DOHH2 (cell line): ENCODE measurements at regions not wholly inside any gene's neighbourhood (a gene's known extent, or its start where the extent isn't known, plus 50 kb on each side); places are given as distances from the start of the nearest gene placed in this dataset.

Source experiments
- H3F3A ChIP-seq: fragments of 200-600 bp; sonication (generic), shearing (Covaris generic); 2 replicates; pipeline ENCODE4 v1.6.0; 2016; ENCODE audit warnings: antibody characterized with exemption, mild to moderate bottlenecking; ENCODE audit not compliant: control insufficient read depth, insufficient read depth
- H3K27ac ChIP-seq: fragments of 200-600 bp; sonication (generic); 2 replicates; pipeline ENCODE4 v1.5.1; 2014; ENCODE audit warnings: low read depth, mild to moderate bottlenecking, low read length, moderate library complexity
- H3K27me3 ChIP-seq: fragments of 200-600 bp; sonication (generic); 2 replicates; pipeline ENCODE4 v1.6.1; 2014; ENCODE audit warnings: mild to moderate bottlenecking, low read length, mixed read lengths; ENCODE audit not compliant: control insufficient read depth
- H3K36me3 ChIP-seq: fragments of 200-600 bp; sonication (generic); 2 replicates; pipeline ENCODE4 v1.6.1; 2014; ENCODE audit warnings: mild to moderate bottlenecking, low read length, moderate library complexity, mixed read lengths; ENCODE audit not compliant: control insufficient read depth
- H3K4me1 ChIP-seq: fragments of 200-600 bp; sonication (generic); 2 replicates; pipeline ENCODE4 v1.6.1; 2014; ENCODE audit warnings: mild to moderate bottlenecking, low read length, mixed read lengths; ENCODE audit not compliant: control insufficient read depth
- H3K4me2 ChIP-seq: fragments of 200-600 bp; sonication (generic); 2 replicates; pipeline ENCODE4 v1.6.0; 2014; ENCODE audit warnings: mild to moderate bottlenecking, low read length, moderate library complexity
- H3K4me3 ChIP-seq: fragments of 200-600 bp; sonication (generic); 2 replicates; pipeline ENCODE4 v1.5.1; 2014; ENCODE audit warnings: mild to moderate bottlenecking, low read length, mixed read lengths
- H3K79me2 ChIP-seq: fragments of 200-600 bp; sonication (generic); 2 replicates; pipeline ENCODE4 v1.6.1; 2014; ENCODE audit warnings: mild to moderate bottlenecking, low read length, mixed read lengths; ENCODE audit not compliant: control insufficient read depth
- H3K9me2 ChIP-seq: fragments of 200-600 bp; sonication (generic); replicated peaks from 2 replicates; pipeline ENCODE4 v1.6.1; 2014; ENCODE audit warnings: mild to moderate bottlenecking, low read length, mixed read lengths; ENCODE audit not compliant: control insufficient read depth
- H3K9me3 ChIP-seq: fragments of 200-600 bp; sonication (generic); 2 replicates; pipeline ENCODE4 v1.6.1; 2014; ENCODE audit warnings: antibody characterized with exemption, low read length, mixed read lengths; ENCODE audit not compliant: control insufficient read depth, insufficient read depth
- H4K20me1 ChIP-seq: fragments of 200-600 bp; sonication (generic); 2 replicates; pipeline ENCODE4 v1.6.0; 2014; ENCODE audit warnings: low read depth, mild to moderate bottlenecking, antibody characterized with exemption, low read length, moderate library complexity; ENCODE audit not compliant: control insufficient read depth, insufficient read depth
- EZH2phosphoT487 ChIP-seq: fragments of 200-600 bp; sonication (generic); IDR thresholded peaks from 2 replicates; pipeline ENCODE4 v1.6.1; 2017; ENCODE audit warnings: borderline replicate concordance, mild to moderate bottlenecking, antibody characterized with exemption, low read length, moderate library complexity, mixed read lengths
- TF ChIP-seq, protein P1 (sequence below): fragments of 200-600 bp; sonication (generic); IDR thresholded peaks from one replicate; pipeline ENCODE4 v1.5.1; 2014; ENCODE audit warnings: antibody characterized with exemption, mild to moderate bottlenecking, low read depth, low read length; ENCODE audit not compliant: poor library complexity, severe bottlenecking

- Histone ChIP-seq H3K4me2 (no peak overlapping the region), H3K9me2 (no peaks in the 10 kb centered on the region)
- TF ChIP-seq EZH2phosphoT487 = no peak
- TF ChIP-seq, protein P1, sequence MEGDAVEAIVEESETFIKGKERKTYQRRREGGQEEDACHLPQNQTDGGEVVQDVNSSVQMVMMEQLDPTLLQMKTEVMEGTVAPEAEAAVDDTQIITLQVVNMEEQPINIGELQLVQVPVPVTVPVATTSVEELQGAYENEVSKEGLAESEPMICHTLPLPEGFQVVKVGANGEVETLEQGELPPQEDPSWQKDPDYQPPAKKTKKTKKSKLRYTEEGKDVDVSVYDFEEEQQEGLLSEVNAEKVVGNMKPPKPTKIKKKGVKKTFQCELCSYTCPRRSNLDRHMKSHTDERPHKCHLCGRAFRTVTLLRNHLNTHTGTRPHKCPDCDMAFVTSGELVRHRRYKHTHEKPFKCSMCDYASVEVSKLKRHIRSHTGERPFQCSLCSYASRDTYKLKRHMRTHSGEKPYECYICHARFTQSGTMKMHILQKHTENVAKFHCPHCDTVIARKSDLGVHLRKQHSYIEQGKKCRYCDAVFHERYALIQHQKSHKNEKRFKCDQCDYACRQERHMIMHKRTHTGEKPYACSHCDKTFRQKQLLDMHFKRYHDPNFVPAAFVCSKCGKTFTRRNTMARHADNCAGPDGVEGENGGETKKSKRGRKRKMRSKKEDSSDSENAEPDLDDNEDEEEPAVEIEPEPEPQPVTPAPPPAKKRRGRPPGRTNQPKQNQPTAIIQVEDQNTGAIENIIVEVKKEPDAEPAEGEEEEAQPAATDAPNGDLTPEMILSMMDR = no peak
These were observed 393.0 kb downstream of the TMEM167A start for GRCh38 chr5:82684165-82684564.

DNA sequence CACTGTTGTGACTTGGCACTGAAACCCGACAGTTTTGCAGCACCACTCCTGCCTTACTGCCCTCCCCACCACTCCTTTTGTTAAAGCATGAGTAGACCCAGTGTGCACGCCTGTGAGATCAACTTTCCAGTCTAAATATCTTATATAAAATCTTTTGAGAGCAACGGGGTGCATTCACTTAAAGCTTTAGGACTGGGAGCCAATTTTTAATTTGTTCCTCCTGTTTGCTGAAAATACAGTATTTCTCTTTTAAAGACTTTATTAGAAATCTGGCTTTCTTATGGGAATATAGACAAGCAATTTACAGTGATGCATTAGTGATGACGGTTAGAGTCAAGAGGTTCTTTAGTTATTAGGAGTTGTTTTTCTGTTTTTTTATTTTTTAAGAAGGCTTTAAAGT lies 397.5 kb downstream of the TMEM167A start:
- Histone ChIP-seq H3K27ac (no peak overlapping the region), H3K9me3 (no peaks in the 10 kb centered on the region), H3K4me1 (no peaks in the 10 kb centered on the region), H3K27me3 (no peaks in the 10 kb centered on the region), H3F3A (no peaks in the 10 kb centered on the region), H3K9me2 (no peaks in the 10 kb centered on the region), H4K20me1 (no peaks in the 10 kb centered on the region), H3K4me2 (no peak overlapping the region), H3K4me3 (no peak overlapping the region), H3K79me2 (no peaks in the 10 kb centered on the region), H3K36me3 (no peaks in the 10 kb centered on the region)
- TF ChIP-seq, protein P1 = no peak
- TF ChIP-seq EZH2phosphoT487 = no peak

More at GRCh38 chr5:82684165-82684564, 393.0 kb downstream of the TMEM167A start:
- Histone ChIP-seq H3K4me1 (no peaks in the 10 kb centered on the region), H4K20me1 (no peaks in the 10 kb centered on the region), H3K27ac (no peak overlapping the region), H3K36me3 (no peaks in the 10 kb centered on the region), H3K79me2 (no peaks in the 10 kb centered on the region), H3F3A (no peaks in the 10 kb centered on the region), H3K9me3 (no peaks in the 10 kb centered on the region), H3K4me3 (no peak overlapping the region), H3K27me3 (no peaks in the 10 kb centered on the region)

GRCh38 chr5:82676661-82677060 lies 398.5 kb upstream of the RPS23 start:
- no peaks in the 10 kb centered on the region for H3K36me3 ChIP-seq
- no peaks in the 10 kb centered on the region for H3K9me2 ChIP-seq
- TF ChIP-seq, protein P1 = no peak
- no peak for TF ChIP-seq EZH2phosphoT487
- H3K27me3 ChIP-seq = no peaks in the 10 kb centered on the region
- H3K27ac ChIP-seq = no peak overlapping the region
- no peaks in the 10 kb centered on the region for H3K9me3 ChIP-seq
- H3K4me1 ChIP-seq = 0 out of 2 replicates have a peak, but pooled peaks cover 4% of the 10 kb centered on the region
- H4K20me1 ChIP-seq = no peaks in the 10 kb centered on the region
- H3K79me2 ChIP-seq = no peaks in the 10 kb centered on the region
- no peak overlapping the region for H3K4me3 ChIP-seq
- H3F3A ChIP-seq = no peaks in the 10 kb centered on the region
- H3K4me2 ChIP-seq = no peak overlapping the region
